Loucy (cell line): ENCODE measurements at regions not wholly inside any gene's neighbourhood (a gene's known extent, or its start where the extent isn't known, plus 50 kb on each side); places are given as distances from the start of the nearest gene placed in this dataset.

Experiments used
- H2AFZ ChIP-seq: fragments of 200-600 bp; sonication (generic); 2 replicates; pipeline ENCODE4 v1.6.0; 2016; ENCODE audit warnings: antibody characterized with exemption, mild to moderate bottlenecking, low read length, moderate library complexity
- H3F3A ChIP-seq: fragments of 200-600 bp; 2 replicates; pipeline ENCODE4 v1.6.0; 2016; ENCODE audit warnings: antibody characterized with exemption, low read depth, mild to moderate bottlenecking
- H3K27me3 ChIP-seq: fragments of 200-600 bp; sonication (generic); 2 replicates; pipeline ENCODE4 v1.6.1; 2014; ENCODE audit warnings: low read length, mild to moderate bottlenecking; ENCODE audit not compliant: insufficient read depth, poor library complexity, severe bottlenecking
- H3K36me3 ChIP-seq: fragments of 200-600 bp; sonication (generic); 2 replicates; pipeline ENCODE4 v1.6.1; 2016; ENCODE audit warnings: low read length; ENCODE audit not compliant: insufficient read depth
- H3K4me1 ChIP-seq: fragments of 200-600 bp; sonication (generic); 2 replicates; pipeline ENCODE4 v1.5.1; 2014; ENCODE audit warnings: low read length, mild to moderate bottlenecking; ENCODE audit not compliant: insufficient read depth, poor library complexity, severe bottlenecking
- H3K4me2 ChIP-seq: fragments of 200-600 bp; sonication (generic); 2 replicates; pipeline ENCODE4 v1.6.0; 2014; ENCODE audit warnings: antibody characterized with exemption, low read length, low read depth, mild to moderate bottlenecking; ENCODE audit not compliant: poor library complexity, severe bottlenecking
- H3K4me3 ChIP-seq: fragments of 200-600 bp; sonication (generic); 2 replicates; pipeline ENCODE4 v1.5.1; 2014; ENCODE audit warnings: low read length, mild to moderate bottlenecking, mixed read lengths; ENCODE audit not compliant: poor library complexity, severe bottlenecking
- H3K79me2 ChIP-seq: fragments of 200-600 bp; sonication (generic); 2 replicates; pipeline ENCODE4 v1.6.1; 2014; ENCODE audit warnings: low read length; ENCODE audit not compliant: insufficient read depth
- H3K9ac ChIP-seq: fragments of 200-600 bp; sonication (generic); 2 replicates; pipeline ENCODE4 v1.6.0; 2014; ENCODE audit warnings: mild to moderate bottlenecking, low read depth, low read length, moderate library complexity; ENCODE audit not compliant: poor library complexity, severe bottlenecking
- H3K9me2 ChIP-seq: fragments of 200-600 bp; sonication (generic); replicated peaks from 2 replicates; pipeline ENCODE4 v1.6.1; 2016; ENCODE audit warnings: low read depth, low read length, mixed read lengths
- H3K9me3 ChIP-seq: fragments of 200-600 bp; sonication (generic); 2 replicates; pipeline ENCODE4 v1.6.1; 2014; ENCODE audit warnings: mild to moderate bottlenecking, antibody characterized with exemption, low read length, low read depth; ENCODE audit not compliant: insufficient read depth
- H4K20me1 ChIP-seq: fragments of 200-600 bp; sonication (generic); 2 replicates; pipeline ENCODE4 v1.6.0; 2014; ENCODE audit warnings: antibody characterized with exemption, low read length, mild to moderate bottlenecking; ENCODE audit not compliant: insufficient read depth, poor library complexity, severe bottlenecking
- EZH2phosphoT487 ChIP-seq: fragments of 200-600 bp; IDR thresholded peaks from 2 replicates; pipeline ENCODE4 v1.6.1; 2018; ENCODE audit warnings: antibody characterized with exemption, mild to moderate bottlenecking, moderate library complexity, borderline replicate concordance
- TF ChIP-seq, protein P1 (sequence below): fragments of 200-600 bp; sonication (generic); conservative IDR thresholded peaks from 2 replicates; pipeline ENCODE4 v1.5.1; 2014; ENCODE audit warnings: mild to moderate bottlenecking, antibody characterized with exemption, low read length

- Histone ChIP-seq H3K4me1 (no peaks in the 10 kb centered on the region), H3F3A (no peaks in the 10 kb centered on the region), H3K4me3 (no peak overlapping the region), H3K9me3 (0 out of 2 replicates have a peak, but pooled peaks cover 5% of the 10 kb centered on the region), H2AFZ (no peak overlapping the region), H3K27me3 (no peaks in the 10 kb centered on the region), H3K9ac (no peak overlapping the region), H3K9me2 (no peaks in the 10 kb centered on the region), H4K20me1 (no peaks in the 10 kb centered on the region), H3K4me2 (no peak overlapping the region), H3K36me3 (no peaks in the 10 kb centered on the region), H3K79me2 (no peaks in the 10 kb centered on the region)
- TF ChIP-seq, protein P1, sequence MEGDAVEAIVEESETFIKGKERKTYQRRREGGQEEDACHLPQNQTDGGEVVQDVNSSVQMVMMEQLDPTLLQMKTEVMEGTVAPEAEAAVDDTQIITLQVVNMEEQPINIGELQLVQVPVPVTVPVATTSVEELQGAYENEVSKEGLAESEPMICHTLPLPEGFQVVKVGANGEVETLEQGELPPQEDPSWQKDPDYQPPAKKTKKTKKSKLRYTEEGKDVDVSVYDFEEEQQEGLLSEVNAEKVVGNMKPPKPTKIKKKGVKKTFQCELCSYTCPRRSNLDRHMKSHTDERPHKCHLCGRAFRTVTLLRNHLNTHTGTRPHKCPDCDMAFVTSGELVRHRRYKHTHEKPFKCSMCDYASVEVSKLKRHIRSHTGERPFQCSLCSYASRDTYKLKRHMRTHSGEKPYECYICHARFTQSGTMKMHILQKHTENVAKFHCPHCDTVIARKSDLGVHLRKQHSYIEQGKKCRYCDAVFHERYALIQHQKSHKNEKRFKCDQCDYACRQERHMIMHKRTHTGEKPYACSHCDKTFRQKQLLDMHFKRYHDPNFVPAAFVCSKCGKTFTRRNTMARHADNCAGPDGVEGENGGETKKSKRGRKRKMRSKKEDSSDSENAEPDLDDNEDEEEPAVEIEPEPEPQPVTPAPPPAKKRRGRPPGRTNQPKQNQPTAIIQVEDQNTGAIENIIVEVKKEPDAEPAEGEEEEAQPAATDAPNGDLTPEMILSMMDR = no peak
- TF ChIP-seq EZH2phosphoT487 = no peak
Measured at GRCh38 chr5:5828619-5829018, 406.1 kb downstream of the ICE1 start.

DNA sequence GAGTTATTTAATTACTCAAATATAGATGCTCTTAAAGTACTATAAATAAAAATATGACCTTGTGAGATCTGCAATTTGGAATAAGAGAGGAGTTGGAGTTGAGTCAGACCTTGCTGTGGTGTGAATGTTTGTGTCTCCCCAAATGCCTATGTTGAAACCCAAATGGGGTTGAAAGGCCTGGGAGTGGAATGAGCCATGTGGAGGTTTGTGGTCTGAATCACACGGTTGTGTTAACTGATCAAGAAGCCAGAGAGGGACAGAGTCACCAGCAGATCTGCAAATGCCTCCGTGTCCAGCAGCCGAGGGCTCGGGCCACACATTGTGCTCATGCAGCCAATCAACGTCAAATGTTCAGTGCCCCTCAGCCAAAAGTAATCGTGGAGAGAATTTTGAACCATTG lies 404.4 kb downstream of the ICE1 start:
- Histone ChIP-seq H3K9me3 (0 out of 2 replicates have a peak, but pooled peaks cover 5% of the 10 kb centered on the region), H3K4me3 (no peak overlapping the region), H2AFZ (no peak overlapping the region), H3K4me1 (no peaks in the 10 kb centered on the region), H3K9me2 (no peaks in the 10 kb centered on the region), H3K9ac (no peak overlapping the region), H4K20me1 (no peaks in the 10 kb centered on the region), H3F3A (no peaks in the 10 kb centered on the region), H3K79me2 (no peaks in the 10 kb centered on the region), H3K27me3 (no peaks in the 10 kb centered on the region), H3K4me2 (no peak overlapping the region), H3K36me3 (no peaks in the 10 kb centered on the region)
- TF ChIP-seq, protein P1 = no peak
- no peak for TF ChIP-seq EZH2phosphoT487

GRCh38 chr5:5822729-5823257 lies 400.3 kb downstream of the ICE1 start:
- Histone ChIP-seq H3K4me1 (no peaks in the 10 kb centered on the region), H3K9me3 (0 out of 2 replicates have a peak, but pooled peaks cover 4% of the 10 kb centered on the region), H3K4me2 (no peak overlapping the region), H3K27me3 (no peaks in the 10 kb centered on the region), H3K9me2 (no peaks in the 10 kb centered on the region), H3F3A (no peaks in the 10 kb centered on the region), H3K4me3 (no peak overlapping the region), H3K79me2 (no peaks in the 10 kb centered on the region), H2AFZ (no peak overlapping the region), H3K9ac (no peak overlapping the region), H4K20me1 (no peaks in the 10 kb centered on the region), H3K36me3 (no peaks in the 10 kb centered on the region)
- TF ChIP-seq, protein P1 = no peak
- no peak for TF ChIP-seq EZH2phosphoT487
